ENCODE measurements at regions not wholly inside any gene's neighbourhood (a gene's known extent, or its start where the extent isn't known, plus 50 kb on each side); places are given as distances from the start of the nearest gene placed in this dataset.

DNA sequence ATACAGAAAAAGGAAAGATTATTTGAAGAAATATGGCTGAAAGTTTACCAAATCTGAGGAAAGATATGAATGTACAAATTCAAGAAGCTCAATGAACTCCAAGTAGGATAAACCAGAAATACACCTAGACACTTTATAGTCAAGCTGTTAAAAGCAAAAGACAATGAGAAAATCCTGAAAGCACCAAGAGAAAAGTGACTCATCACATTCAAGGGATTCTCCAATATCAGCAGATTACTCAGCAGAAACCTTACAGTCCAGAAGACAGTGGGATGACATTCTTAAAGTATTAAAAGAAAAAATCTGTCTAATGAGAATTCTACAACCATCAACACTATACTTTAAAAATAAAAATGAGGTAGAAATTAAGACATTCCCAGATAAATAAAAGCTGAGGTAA, 223.8 kb upstream of the ZCCHC13 start:
- TF ChIP-seq, protein P1, sequence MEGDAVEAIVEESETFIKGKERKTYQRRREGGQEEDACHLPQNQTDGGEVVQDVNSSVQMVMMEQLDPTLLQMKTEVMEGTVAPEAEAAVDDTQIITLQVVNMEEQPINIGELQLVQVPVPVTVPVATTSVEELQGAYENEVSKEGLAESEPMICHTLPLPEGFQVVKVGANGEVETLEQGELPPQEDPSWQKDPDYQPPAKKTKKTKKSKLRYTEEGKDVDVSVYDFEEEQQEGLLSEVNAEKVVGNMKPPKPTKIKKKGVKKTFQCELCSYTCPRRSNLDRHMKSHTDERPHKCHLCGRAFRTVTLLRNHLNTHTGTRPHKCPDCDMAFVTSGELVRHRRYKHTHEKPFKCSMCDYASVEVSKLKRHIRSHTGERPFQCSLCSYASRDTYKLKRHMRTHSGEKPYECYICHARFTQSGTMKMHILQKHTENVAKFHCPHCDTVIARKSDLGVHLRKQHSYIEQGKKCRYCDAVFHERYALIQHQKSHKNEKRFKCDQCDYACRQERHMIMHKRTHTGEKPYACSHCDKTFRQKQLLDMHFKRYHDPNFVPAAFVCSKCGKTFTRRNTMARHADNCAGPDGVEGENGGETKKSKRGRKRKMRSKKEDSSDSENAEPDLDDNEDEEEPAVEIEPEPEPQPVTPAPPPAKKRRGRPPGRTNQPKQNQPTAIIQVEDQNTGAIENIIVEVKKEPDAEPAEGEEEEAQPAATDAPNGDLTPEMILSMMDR (IDR thresholded peaks at IDR 0.05; ENCODE audit: low read depth, low read length), result no peak
- no peak for TF ChIP-seq EZH2phosphoT487 (IDR thresholded peaks at IDR 0.05; ENCODE audit: low read depth)

Measured in OCI-LY3 (cell line).